NB4 (cell line): ENCODE measurements at regions not wholly inside any gene's neighbourhood (a gene's known extent, or its start where the extent isn't known, plus 50 kb on each side); places are given as distances from the start of the nearest gene placed in this dataset.

ENCODE experiments used
- MAX ChIP-seq: IDR thresholded peaks from 2 replicates; pipeline ENCODE4 v1.6.1; 2011; ENCODE audit warnings: low read depth, low read length
- MYC ChIP-seq: IDR thresholded peaks from 2 replicates; pipeline ENCODE4 v1.6.1; 2011; ENCODE audit warnings: low read depth, low read length
- POLR2A ChIP-seq: IDR thresholded peaks from 2 replicates; pipeline ENCODE4 v1.6.1; 2011; ENCODE audit warnings: mild to moderate bottlenecking; ENCODE audit not compliant: insufficient read length; ENCODE audit errors: extremely low read depth
- TF ChIP-seq, protein P1 (sequence below): IDR thresholded peaks from one replicate; pipeline ENCODE4 v1.5.1; 2012; ENCODE audit warnings: low read depth, low read length

DNA sequence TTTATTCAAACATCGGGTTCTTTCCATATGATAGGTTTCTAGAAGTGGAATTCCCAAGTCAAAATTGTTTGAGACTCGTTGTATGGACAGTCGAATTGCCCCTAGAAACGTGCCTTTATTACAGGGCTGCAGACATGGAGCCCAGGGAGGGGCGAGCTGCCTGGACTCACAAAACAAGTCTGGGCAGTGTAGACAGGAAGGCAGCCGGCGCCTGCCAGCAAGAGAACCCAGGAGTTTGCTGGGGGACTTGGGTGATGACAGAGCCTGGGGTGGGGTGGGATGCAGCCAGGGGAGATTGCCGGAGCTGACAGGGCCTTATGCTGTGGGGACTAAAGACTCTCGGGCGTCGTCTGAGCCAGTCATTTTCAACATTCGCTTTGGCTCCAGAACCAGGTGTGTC is 107.4 kb upstream of the MSX1 start:
- TF ChIP-seq MAX, result no peak
- TF ChIP-seq, protein P1, sequence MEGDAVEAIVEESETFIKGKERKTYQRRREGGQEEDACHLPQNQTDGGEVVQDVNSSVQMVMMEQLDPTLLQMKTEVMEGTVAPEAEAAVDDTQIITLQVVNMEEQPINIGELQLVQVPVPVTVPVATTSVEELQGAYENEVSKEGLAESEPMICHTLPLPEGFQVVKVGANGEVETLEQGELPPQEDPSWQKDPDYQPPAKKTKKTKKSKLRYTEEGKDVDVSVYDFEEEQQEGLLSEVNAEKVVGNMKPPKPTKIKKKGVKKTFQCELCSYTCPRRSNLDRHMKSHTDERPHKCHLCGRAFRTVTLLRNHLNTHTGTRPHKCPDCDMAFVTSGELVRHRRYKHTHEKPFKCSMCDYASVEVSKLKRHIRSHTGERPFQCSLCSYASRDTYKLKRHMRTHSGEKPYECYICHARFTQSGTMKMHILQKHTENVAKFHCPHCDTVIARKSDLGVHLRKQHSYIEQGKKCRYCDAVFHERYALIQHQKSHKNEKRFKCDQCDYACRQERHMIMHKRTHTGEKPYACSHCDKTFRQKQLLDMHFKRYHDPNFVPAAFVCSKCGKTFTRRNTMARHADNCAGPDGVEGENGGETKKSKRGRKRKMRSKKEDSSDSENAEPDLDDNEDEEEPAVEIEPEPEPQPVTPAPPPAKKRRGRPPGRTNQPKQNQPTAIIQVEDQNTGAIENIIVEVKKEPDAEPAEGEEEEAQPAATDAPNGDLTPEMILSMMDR, result no peak
- no peak for TF ChIP-seq POLR2A
- TF ChIP-seq MYC, result no peak
